Tibial nerve (tissue), 4 donors: ENCODE measurements at regions not wholly inside any gene's neighbourhood (a gene's known extent, or its start where the extent isn't known, plus 50 kb on each side); places are given as distances from the start of the nearest gene placed in this dataset.
"Not testable (repeated sequence)": the region's sequence is repeated elsewhere in the genome, so short reads cannot be mapped to it uniquely, and the experiment has no call there.

Experiments used
- DNase-seq, 2 donors: peaks; one replicate each; pipeline ENCODE4 v3.0.0-alpha.2; 2019; ENCODE audit warnings: low spot score in 2 of 2
- H3K27ac ChIP-seq, 4 donors: fragments of 200-600 bp; sonication (generic) in 3 of 4; one replicate each; pipeline ENCODE4 v1.5.1; 2017 to 2019; ENCODE audit warnings: mild to moderate bottlenecking in 1 of 4
- H3K27me3 ChIP-seq, 2 donors: fragments of 200-600 bp; sonication (generic) in 1 of 2; one replicate each; pipeline versions ENCODE4 v1.5.1 to v1.6.0; 2017 to 2019
- H3K36me3 ChIP-seq, 3 donors: fragments of 200-600 bp; sonication (generic); one replicate each; pipeline ENCODE4 v1.5.1; 2018 to 2019
- H3K4me1 ChIP-seq, 4 donors: fragments of 200-600 bp; sonication (generic) in 3 of 4; one replicate each; pipeline ENCODE4 v1.5.1; 2017 to 2019
- H3K4me3 ChIP-seq, 4 donors: fragments of 200-600 bp; sonication (generic) in 3 of 4; one replicate each; pipeline ENCODE4 v1.5.1; 2017 to 2019; ENCODE audit warnings: mild to moderate bottlenecking in 1 of 4, moderate library complexity in 1 of 4
- H3K9me3 ChIP-seq, 4 donors: fragments of 200-600 bp; sonication (generic) in 3 of 4; one replicate each; pipeline ENCODE4 v1.5.1; 2017 to 2019
- EP300 ChIP-seq, 2 donors: sonication (generic); formaldehyde crosslinking; IDR thresholded peaks; one replicate each; pipeline ENCODE4 v1.6.1; 2017; ENCODE audit warnings: antibody characterized with exemption in 2 of 2, mild to moderate bottlenecking in 1 of 2
- POLR2A ChIP-seq, 2 donors: fragments of 450-650 bp; IDR thresholded peaks; one replicate each; pipeline ENCODE4 v1.6.1; 2017; ENCODE audit warnings: antibody characterized with exemption in 2 of 2, mild to moderate bottlenecking in 2 of 2, moderate library complexity in 2 of 2
- WGBS, 2 donors: methylation state at CpG; one replicate each; pipeline ENCODE4 v1.1.5; 2018; 5-methylcytosine and 5-hydroxymethylcytosine counted together
- TF ChIP-seq, protein P1 (sequence below), 5 experiments: fragments of 200-600 bp in 3 of 5; fragments of 450-650 bp in 2 of 5; sonication (generic) in 3 of 5; IDR thresholded peaks; one replicate each; pipeline ENCODE4 v1.5.1; 2016 to 2019; ENCODE audit warnings: antibody characterized with exemption in 5 of 5, mild to moderate bottlenecking in 3 of 5, moderate library complexity in 2 of 5

- peaks cover 0 to 11% (median 2%) of the 10 kb centered on the region in 4 donors for H3K4me1 ChIP-seq
- H3K4me3 ChIP-seq: no peak overlapping the region
- no peaks in the 10 kb centered on the region for H3K27me3 ChIP-seq
- no peak for TF ChIP-seq POLR2A (IDR thresholded peaks at IDR 0.05)
- TF ChIP-seq, protein P1, sequence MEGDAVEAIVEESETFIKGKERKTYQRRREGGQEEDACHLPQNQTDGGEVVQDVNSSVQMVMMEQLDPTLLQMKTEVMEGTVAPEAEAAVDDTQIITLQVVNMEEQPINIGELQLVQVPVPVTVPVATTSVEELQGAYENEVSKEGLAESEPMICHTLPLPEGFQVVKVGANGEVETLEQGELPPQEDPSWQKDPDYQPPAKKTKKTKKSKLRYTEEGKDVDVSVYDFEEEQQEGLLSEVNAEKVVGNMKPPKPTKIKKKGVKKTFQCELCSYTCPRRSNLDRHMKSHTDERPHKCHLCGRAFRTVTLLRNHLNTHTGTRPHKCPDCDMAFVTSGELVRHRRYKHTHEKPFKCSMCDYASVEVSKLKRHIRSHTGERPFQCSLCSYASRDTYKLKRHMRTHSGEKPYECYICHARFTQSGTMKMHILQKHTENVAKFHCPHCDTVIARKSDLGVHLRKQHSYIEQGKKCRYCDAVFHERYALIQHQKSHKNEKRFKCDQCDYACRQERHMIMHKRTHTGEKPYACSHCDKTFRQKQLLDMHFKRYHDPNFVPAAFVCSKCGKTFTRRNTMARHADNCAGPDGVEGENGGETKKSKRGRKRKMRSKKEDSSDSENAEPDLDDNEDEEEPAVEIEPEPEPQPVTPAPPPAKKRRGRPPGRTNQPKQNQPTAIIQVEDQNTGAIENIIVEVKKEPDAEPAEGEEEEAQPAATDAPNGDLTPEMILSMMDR (IDR thresholded peaks at IDR 0.05): no peak
- no peak for TF ChIP-seq EP300 (IDR thresholded peaks at IDR 0.05)
- WGBS, 2 donors: 89 to 95% methylated on average over 13 of the region's 13 CpGs
- no peak for DNase-seq
- no peaks in the 10 kb centered on the region for H3K36me3 ChIP-seq
- H3K9me3 ChIP-seq: no peaks in the 10 kb centered on the region
- H3K27ac ChIP-seq: no peak overlapping the region
Observed at GRCh38 chr2:8333177-8333831, 348.6 kb upstream of the ID2 start.

GRCh38 chr2:8333832-8334187, 348.0 kb upstream of the ID2 start:
- not testable (repeated sequence) for H3K4me3 ChIP-seq, H3K36me3 ChIP-seq, H3K9me3 ChIP-seq, H3K4me1 ChIP-seq, DNase-seq, H3K27me3 ChIP-seq, H3K27ac ChIP-seq
- 79 to 92% methylated on average over 5 of the region's 5 CpGs for WGBS, 2 donors

- Histone ChIP-seq H3K4me1 (peaks cover 0 to 4% (median 1%) of the 10 kb centered on the region in 4 donors), H3K36me3 (no peaks in the 10 kb centered on the region), H3K27ac (no peak overlapping the region), H3K9me3 (no peaks in the 10 kb centered on the region), H3K27me3 (no peaks in the 10 kb centered on the region), H3K4me3 (no peak overlapping the region)
- 44 to 73% methylated on average over 11 to 12 of the region's 12 CpGs for WGBS, 2 donors
- TF ChIP-seq, protein P1 (IDR thresholded peaks at IDR 0.05): no peak
- TF ChIP-seq EP300 (IDR thresholded peaks at IDR 0.05) (no peak), POLR2A (IDR thresholded peaks at IDR 0.05) (no peak)
- DNase-seq: no peak
Observed at GRCh38 chr2:8334866-8335325, 347.0 kb upstream of the ID2 start.

DNA sequence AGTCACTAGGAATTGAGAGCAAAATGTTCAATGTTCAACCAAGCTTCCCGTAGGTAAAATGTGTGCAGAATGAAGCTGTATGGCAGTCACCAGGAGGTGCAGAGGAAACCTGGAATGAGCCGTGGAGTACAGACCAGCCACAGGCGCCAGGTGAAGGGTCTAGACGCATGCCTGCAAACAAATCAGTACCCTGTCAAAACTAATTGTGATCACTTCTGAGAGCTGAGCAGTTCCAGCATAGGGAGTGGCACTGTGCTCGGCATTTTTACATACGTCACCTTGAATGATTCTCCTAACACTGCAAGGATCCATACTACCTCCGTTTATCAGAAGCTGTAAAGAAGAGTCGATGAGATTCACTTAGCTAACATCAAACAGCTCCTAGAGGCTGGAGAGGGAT, 346.1 kb upstream of the ID2 start:
- Histone ChIP-seq H3K4me1 (no peaks in the 10 kb centered on the region), H3K36me3 (no peaks in the 10 kb centered on the region), H3K4me3 (no peak overlapping the region), H3K9me3 (no peaks in the 10 kb centered on the region), H3K27me3 (no peaks in the 10 kb centered on the region), H3K27ac (no peak overlapping the region)
- WGBS, 2 donors: 84 to 94% methylated on average over 8 of the region's 8 CpGs
- DNase-seq: no peak
- TF ChIP-seq POLR2A (IDR thresholded peaks at IDR 0.05) (no peak), EP300 (IDR thresholded peaks at IDR 0.05) (no peak)
- TF ChIP-seq, protein P1 (IDR thresholded peaks at IDR 0.05): no peak

GRCh38 chr2:8337321-8337720, 344.5 kb upstream of the ID2 start:
- Histone ChIP-seq H3K36me3 (no peaks in the 10 kb centered on the region), H3K4me1 (no peaks in the 10 kb centered on the region), H3K27me3 (no peaks in the 10 kb centered on the region), H3K9me3 (no peaks in the 10 kb centered on the region), H3K4me3 (no peak overlapping the region), H3K27ac (no peak overlapping the region)
- DNase-seq: no peak
- TF ChIP-seq, protein P1 (IDR thresholded peaks at IDR 0.05): no peak
- TF ChIP-seq POLR2A (IDR thresholded peaks at IDR 0.05) (no peak), EP300 (IDR thresholded peaks at IDR 0.05) (no peak)
- 88 to 91% methylated on average over 4 of the region's 4 CpGs for WGBS, 2 donors

- Histone ChIP-seq H3K9me3 (no peaks in the 10 kb centered on the region), H3K4me1 (no peaks in the 10 kb centered on the region), H3K4me3 (no peak overlapping the region), H3K27me3 (no peaks in the 10 kb centered on the region), H3K27ac (no peak overlapping the region), H3K36me3 (no peaks in the 10 kb centered on the region)
- no peak for DNase-seq
- TF ChIP-seq EP300 (IDR thresholded peaks at IDR 0.05) (no peak), POLR2A (IDR thresholded peaks at IDR 0.05) (no peak)
- TF ChIP-seq, protein P1 (IDR thresholded peaks at IDR 0.05): no peak
- 34 to 50% methylated on average over 3 of the region's 3 CpGs for WGBS, 2 donors
Observed at GRCh38 chr2:8342407-8342806, 339.4 kb upstream of the ID2 start.
